Mesendoderm (in vitro differentiated cells): ENCODE measurements at regions not wholly inside any gene's neighbourhood (a gene's known extent, or its start where the extent isn't known, plus 50 kb on each side); places are given as distances from the start of the nearest gene placed in this dataset.

ENCODE experiments used
- DNase-seq: peaks from one replicate; pipeline ENCODE4 v3.0.0; 2013
- H2AK5ac ChIP-seq: 2 replicates; pipeline ENCODE4 v1.6.1; 2013; ENCODE audit warnings: low read length, inconsistent platforms
- H2BK120ac ChIP-seq: 2 replicates; pipeline ENCODE4 v1.6.1; 2013; ENCODE audit warnings: low read depth, mild to moderate bottlenecking, low read length, moderate library complexity, mixed read lengths
- H2BK15ac ChIP-seq: replicated peaks from 2 replicates; pipeline ENCODE4 v1.6.1; 2013; ENCODE audit warnings: low read depth, mild to moderate bottlenecking, moderate library complexity
- H2BK5ac ChIP-seq: 2 replicates; pipeline ENCODE4 v1.6.1; 2013; ENCODE audit warnings: low read length, inconsistent platforms
- H3K18ac ChIP-seq: 2 replicates; pipeline ENCODE4 v1.6.1; 2013; ENCODE audit warnings: mild to moderate bottlenecking, low read length, mixed read lengths
- H3K23ac ChIP-seq: one replicate; pipeline ENCODE4 v1.6.1; 2013; ENCODE audit warnings: low read length
- H3K27ac ChIP-seq: 2 replicates; pipeline ENCODE4 v1.5.1; 2013; ENCODE audit warnings: low read depth, mild to moderate bottlenecking, inconsistent platforms, low read length, moderate library complexity
- H3K27me3 ChIP-seq: 2 replicates; pipeline ENCODE4 v1.6.1; 2013; ENCODE audit warnings: low read length, control low read depth, mild to moderate bottlenecking, inconsistent platforms; ENCODE audit not compliant: insufficient read depth, poor library complexity
- H3K36me3 ChIP-seq: 2 replicates; pipeline ENCODE4 v1.6.1; 2013; ENCODE audit warnings: low read length, inconsistent platforms; ENCODE audit not compliant: control insufficient read depth, insufficient read depth
- H3K4ac ChIP-seq: one replicate; pipeline ENCODE4 v1.6.1; 2013; ENCODE audit warnings: low read depth, mild to moderate bottlenecking, low read length, moderate library complexity
- H3K4me1 ChIP-seq: 2 replicates; pipeline ENCODE4 v1.6.1; 2013; ENCODE audit warnings: low read depth, low read length, inconsistent platforms; ENCODE audit not compliant: control insufficient read depth
- H3K4me2 ChIP-seq: 2 replicates; pipeline ENCODE4 v1.6.1; 2013; ENCODE audit warnings: low read length
- H3K4me3 ChIP-seq: 2 replicates; pipeline ENCODE4 v1.5.1; 2013; ENCODE audit warnings: mild to moderate bottlenecking, low read length
- H3K56ac ChIP-seq: one replicate; pipeline ENCODE4 v1.6.1; 2013; ENCODE audit warnings: low read length
- H3K79me1 ChIP-seq: 2 replicates; pipeline ENCODE4 v1.6.1; 2013; ENCODE audit warnings: low read length, inconsistent platforms
- H3K79me2 ChIP-seq: 2 replicates; pipeline ENCODE4 v1.6.1; 2013; ENCODE audit warnings: mild to moderate bottlenecking, low read length; ENCODE audit not compliant: control insufficient read depth, insufficient read depth
- H3K9ac ChIP-seq: 2 replicates; pipeline ENCODE4 v1.6.1; 2013; ENCODE audit warnings: low read length, inconsistent platforms
- H4K5ac ChIP-seq: one replicate; pipeline ENCODE4 v1.6.1; 2013; ENCODE audit warnings: low read length
- H4K8ac ChIP-seq: one replicate; pipeline ENCODE4 v1.6.1; 2013; ENCODE audit warnings: low read depth, mild to moderate bottlenecking, control low read depth, low read length, moderate library complexity
- WGBS: extraction: QIAGEN DNeasy Blood & Tissue Kit; methylation state at CpG from one replicate; pipeline ENCODE4 v1.1.7; 2013; ENCODE audit warnings: low lambda C conversion rate, missing lambda C conversion rate; ENCODE audit not compliant: insufficient coverage; ENCODE audit errors: extremely low coverage; 5-methylcytosine and 5-hydroxymethylcytosine counted together

DNA sequence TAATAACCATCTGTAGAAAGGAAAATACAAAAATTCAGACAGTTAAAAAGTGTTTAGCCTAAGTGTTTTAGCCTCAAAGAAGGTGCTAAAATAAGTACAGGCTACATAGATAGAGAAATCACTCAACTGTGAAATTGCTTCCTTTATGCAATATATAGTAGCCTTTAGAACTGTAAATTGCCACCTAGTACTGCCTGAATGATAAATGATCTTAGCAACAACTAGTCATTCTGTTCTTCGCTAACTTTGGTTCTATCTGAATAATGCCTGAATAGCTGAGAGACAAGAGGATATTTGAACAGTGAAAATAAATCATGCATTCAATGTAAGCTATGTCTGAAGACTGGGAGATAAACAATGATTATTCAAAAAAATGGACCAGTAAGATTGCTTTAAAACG is 603.3 kb upstream of the PTCHD4 start:
- DNase-seq: no peak
- H3K4ac ChIP-seq: no peak overlapping the region

DNA sequence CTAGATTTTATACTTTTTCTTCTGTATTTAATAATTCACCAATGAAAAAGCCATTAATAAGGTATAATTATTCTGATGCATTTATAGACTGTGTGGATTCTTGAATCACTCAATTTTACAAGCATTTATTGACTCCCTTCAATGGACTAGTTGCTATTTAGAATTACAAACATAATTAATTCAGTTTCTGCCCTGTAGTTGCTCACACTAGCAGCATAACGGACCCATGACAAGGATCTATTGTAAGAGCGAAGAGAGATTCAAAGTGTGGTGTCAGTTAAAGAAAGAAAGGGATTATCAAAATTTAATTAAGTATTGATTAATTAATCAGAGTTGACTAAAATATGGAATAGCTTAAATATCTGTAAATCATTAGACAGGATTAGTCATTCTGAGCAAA is 602.6 kb upstream of the PTCHD4 start:
- Histone ChIP-seq H3K36me3 (no peaks in the 10 kb centered on the region), H4K8ac (no peak overlapping the region), H2BK120ac (no peak overlapping the region), H2BK15ac (no peak overlapping the region), H3K23ac (no peak overlapping the region), H3K27me3 (no peaks in the 10 kb centered on the region), H3K4me2 (no peak overlapping the region), H2BK5ac (no peak overlapping the region), H3K4ac (no peak overlapping the region), H3K79me1 (no peaks in the 10 kb centered on the region), H4K5ac (no peak overlapping the region), H3K4me3 (no peak overlapping the region), H2AK5ac (no peak overlapping the region), H3K9ac (no peak overlapping the region), H3K18ac (no peak overlapping the region), H3K4me1 (no peaks in the 10 kb centered on the region), H3K27ac (no peak overlapping the region), H3K79me2 (no peaks in the 10 kb centered on the region), H3K56ac (no peak overlapping the region)
- no peak for DNase-seq
- no CpG with 5 or more reads among the region's 2 CpGs for WGBS

More for the DNA sequence above, 603.3 kb upstream of the PTCHD4 start:
- Histone ChIP-seq H3K4me3 (no peak overlapping the region), H3K9ac (no peak overlapping the region), H2AK5ac (no peak overlapping the region), H3K27me3 (no peaks in the 10 kb centered on the region), H3K23ac (no peak overlapping the region), H3K56ac (no peak overlapping the region), H2BK120ac (no peak overlapping the region), H3K27ac (no peak overlapping the region), H4K5ac (no peak overlapping the region), H3K79me1 (no peaks in the 10 kb centered on the region), H3K4me1 (no peaks in the 10 kb centered on the region), H2BK5ac (no peak overlapping the region), H3K79me2 (no peaks in the 10 kb centered on the region), H3K4me2 (no peak overlapping the region), H3K18ac (no peak overlapping the region), H4K8ac (no peak overlapping the region), H2BK15ac (no peak overlapping the region), H3K36me3 (no peaks in the 10 kb centered on the region)
- WGBS: no CpG with 5 or more reads among the region's 2 CpGs

DNA sequence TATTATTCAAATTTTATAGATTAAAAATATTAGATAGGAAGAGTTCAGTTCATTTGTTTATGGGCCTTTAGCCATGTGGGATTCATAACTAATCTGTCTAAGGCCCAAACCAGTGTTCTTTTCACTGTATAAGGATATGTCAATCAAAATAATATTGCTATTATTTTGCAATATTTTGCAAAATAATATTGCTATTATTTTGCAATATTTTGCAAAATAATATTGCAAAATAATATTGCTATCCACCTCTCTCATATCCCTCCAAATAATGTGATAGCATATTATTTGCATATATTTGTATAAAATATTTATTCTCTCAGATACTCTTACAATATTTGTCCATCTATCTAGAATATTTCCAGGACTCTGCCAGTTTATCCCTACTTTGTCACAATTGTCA is 595.3 kb upstream of the PTCHD4 start:
- no peak for DNase-seq
- H3K79me2 ChIP-seq: no peaks in the 10 kb centered on the region
- no peak overlapping the region for H2BK15ac ChIP-seq
- H3K27ac ChIP-seq: no peak overlapping the region
- no peak overlapping the region for H3K4me3 ChIP-seq
- H2AK5ac ChIP-seq: no peak overlapping the region
- H3K9ac ChIP-seq: no peak overlapping the region
- no peaks in the 10 kb centered on the region for H3K36me3 ChIP-seq
- no peak overlapping the region for H3K18ac ChIP-seq
- H2BK120ac ChIP-seq: no peak overlapping the region
- no peak overlapping the region for H4K5ac ChIP-seq
- no peaks in the 10 kb centered on the region for H3K27me3 ChIP-seq
- H4K8ac ChIP-seq: no peak overlapping the region
- no peaks in the 10 kb centered on the region for H3K4me1 ChIP-seq
- H3K23ac ChIP-seq: no peak overlapping the region
- H3K56ac ChIP-seq: no peak overlapping the region
- H3K4ac ChIP-seq: no peak overlapping the region
- no peaks in the 10 kb centered on the region for H3K79me1 ChIP-seq
- no peak overlapping the region for H3K4me2 ChIP-seq
- no peak overlapping the region for H2BK5ac ChIP-seq

DNA sequence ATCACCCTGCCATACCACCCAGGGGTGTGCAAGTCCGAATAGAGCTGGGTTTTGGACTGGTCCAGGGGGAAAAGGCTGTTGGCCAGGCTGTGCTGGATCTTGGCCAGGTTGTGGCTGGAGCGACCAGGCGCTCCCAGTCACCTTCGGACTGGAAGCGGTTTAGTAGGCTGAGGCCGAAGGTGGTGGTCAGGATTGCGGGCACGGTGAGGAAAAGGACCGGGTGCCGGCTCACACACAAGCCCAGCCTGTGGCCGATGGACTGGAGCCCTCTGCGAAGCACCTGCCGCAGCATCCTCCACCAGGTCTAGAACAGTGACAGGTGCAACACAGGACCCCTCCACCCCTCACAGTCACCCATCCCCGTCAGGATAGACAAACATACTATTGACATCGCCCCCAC is 590.6 kb upstream of the PTCHD4 start:
- no peaks in the 10 kb centered on the region for H3K27me3 ChIP-seq
- whole genome bisulfite sequencing: no CpG with 5 or more reads among the region's 15 CpGs

DNA sequence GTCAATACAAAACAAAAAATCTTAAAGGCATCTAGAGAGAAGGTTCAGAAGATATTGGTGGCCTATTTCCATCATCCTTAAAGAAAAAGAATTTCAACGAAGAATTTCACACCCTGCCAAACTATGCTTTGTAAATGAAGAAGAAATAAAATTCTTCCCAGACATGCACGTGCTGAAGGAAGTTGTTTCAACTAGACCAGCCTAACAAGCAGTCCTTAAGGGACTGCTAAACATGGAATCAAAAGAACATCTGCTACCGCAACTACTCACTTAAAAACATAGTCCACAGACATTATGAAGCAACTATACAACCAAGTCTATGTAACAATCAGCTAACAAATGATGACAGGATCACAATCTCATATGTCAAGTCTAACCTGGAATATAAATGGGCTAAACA is 584.9 kb upstream of the PTCHD4 start:
- Histone ChIP-seq H4K5ac (no peak overlapping the region), H2BK5ac (no peak overlapping the region)
- no CpG with 5 or more reads among the region's 3 CpGs for WGBS

More for the DNA sequence above, 590.6 kb upstream of the PTCHD4 start:
- H3K4me3 ChIP-seq: no peak overlapping the region
- DNase-seq: no peak
- H4K8ac ChIP-seq: no peak overlapping the region
- no peak overlapping the region for H3K9ac ChIP-seq
- no peak overlapping the region for H3K18ac ChIP-seq
- H2AK5ac ChIP-seq: no peak overlapping the region
- H3K27ac ChIP-seq: no peak overlapping the region
- H3K4me2 ChIP-seq: no peak overlapping the region
- no peak overlapping the region for H3K4ac ChIP-seq
- H2BK15ac ChIP-seq: no peak overlapping the region
- no peak overlapping the region for H3K23ac ChIP-seq
- no peaks in the 10 kb centered on the region for H3K36me3 ChIP-seq
- H3K79me1 ChIP-seq: no peaks in the 10 kb centered on the region
- no peak overlapping the region for H2BK120ac ChIP-seq
- no peaks in the 10 kb centered on the region for H3K4me1 ChIP-seq
- H3K79me2 ChIP-seq: no peaks in the 10 kb centered on the region
- no peak overlapping the region for H4K5ac ChIP-seq
- H3K56ac ChIP-seq: no peak overlapping the region
- H2BK5ac ChIP-seq: no peak overlapping the region

DNA sequence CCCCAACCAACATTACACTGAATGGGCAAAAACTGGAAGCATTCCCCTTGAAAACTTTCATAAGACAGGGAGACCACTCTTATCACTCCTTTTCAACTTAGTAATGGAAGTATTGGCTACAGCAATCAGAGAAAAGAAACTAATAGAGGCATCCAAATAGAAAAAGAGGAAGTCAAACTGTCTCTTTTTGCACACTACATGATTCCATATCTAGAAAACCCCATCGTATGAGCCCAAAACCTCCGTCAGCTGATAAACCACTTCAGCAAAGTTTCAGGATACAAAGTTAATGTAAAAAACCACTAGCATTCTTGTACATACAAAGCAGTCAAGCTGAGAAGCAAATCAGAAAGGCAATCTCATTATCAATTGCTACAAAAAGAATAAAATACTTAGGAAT is 580.4 kb upstream of the PTCHD4 start:
- Histone ChIP-seq H3K4me3 (no peak overlapping the region), H3K4me1 (no peaks in the 10 kb centered on the region), H2AK5ac (no peak overlapping the region), H3K79me1 (no peaks in the 10 kb centered on the region), H3K36me3 (no peaks in the 10 kb centered on the region), H3K18ac (no peak overlapping the region), H4K8ac (no peak overlapping the region), H2BK15ac (no peak overlapping the region), H3K27me3 (no peaks in the 10 kb centered on the region), H3K56ac (no peak overlapping the region), H3K4me2 (no peak overlapping the region), H3K27ac (no peak overlapping the region), H2BK5ac (no peak overlapping the region), H4K5ac (no peak overlapping the region), H3K79me2 (no peaks in the 10 kb centered on the region), H3K4ac (no peak overlapping the region), H3K9ac (no peak overlapping the region), H2BK120ac (no peak overlapping the region), H3K23ac (no peak overlapping the region)
- DNase-seq: no peak
- no CpG with 5 or more reads among the region's 2 CpGs for WGBS

More for the DNA sequence above, 584.9 kb upstream of the PTCHD4 start:
- Histone ChIP-seq H3K36me3 (no peaks in the 10 kb centered on the region), H3K23ac (no peak overlapping the region), H3K4me3 (no peak overlapping the region), H3K4ac (no peak overlapping the region), H3K27ac (no peak overlapping the region), H2AK5ac (no peak overlapping the region), H3K79me1 (no peaks in the 10 kb centered on the region), H3K56ac (no peak overlapping the region), H2BK120ac (no peak overlapping the region), H3K9ac (no peak overlapping the region), H4K8ac (no peak overlapping the region), H3K18ac (no peak overlapping the region), H3K27me3 (no peaks in the 10 kb centered on the region), H2BK15ac (no peak overlapping the region), H3K79me2 (no peaks in the 10 kb centered on the region), H3K4me1 (no peaks in the 10 kb centered on the region), H3K4me2 (no peak overlapping the region)
- no peak for DNase-seq
